HEK293 (cell line): ENCODE measurements at regions not wholly inside any gene's neighbourhood (a gene's known extent, or its start where the extent isn't known, plus 50 kb on each side); places are given as distances from the start of the nearest gene placed in this dataset.

ENCODE experiments used
- BCL11A ChIP-seq: fragments of 450-650 bp; formaldehyde crosslinking; IDR thresholded peaks from 2 replicates; pipeline ENCODE4 v1.5.1; 2016; ENCODE audit warnings: low read depth, missing biosample characterization, missing genetic modification characterization
- CTCF ChIP-seq: fragments of 450-650 bp; formaldehyde crosslinking; IDR thresholded peaks from 2 replicates; pipeline ENCODE4 v1.5.1; 2016; ENCODE audit warnings: missing biosample characterization, missing genetic modification characterization
- SP2 ChIP-seq: fragments of 450-650 bp; formaldehyde crosslinking; IDR thresholded peaks from 2 replicates; pipeline ENCODE4 v1.5.1; 2016; ENCODE audit warnings: missing biosample characterization, missing genetic modification characterization
- ZNF449 ChIP-seq: fragments of 450-650 bp; formaldehyde crosslinking; IDR thresholded peaks from 2 replicates; pipeline ENCODE4 v1.5.1; 2017; ENCODE audit warnings: missing biosample characterization, mild to moderate bottlenecking, missing genetic modification characterization, moderate library complexity

DNA sequence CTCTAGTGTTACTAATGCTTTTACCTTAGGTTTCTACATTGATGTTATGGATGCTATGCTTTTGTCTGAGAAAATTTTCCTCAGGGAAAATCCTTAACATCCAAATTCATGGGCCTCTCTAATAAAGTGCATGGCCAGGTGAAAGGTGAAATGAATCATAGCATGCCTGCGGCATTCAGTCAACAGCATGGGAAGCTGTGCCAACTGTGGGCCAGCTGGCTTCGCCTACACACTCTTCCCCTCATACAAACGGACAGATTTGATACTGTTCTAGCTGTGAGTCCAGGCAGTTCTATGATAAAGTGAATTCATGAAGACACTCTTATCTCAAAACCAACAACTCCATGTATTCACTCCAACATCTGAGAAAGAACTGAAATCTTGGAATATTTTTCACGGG lies 374.1 kb downstream of the PLK2 start:
- TF ChIP-seq ZNF449 (tag by site-specific recombination) (no peak), CTCF (tag by site-specific recombination) (no peak), BCL11A (tag by site-specific recombination) (no peak), SP2 (tag by site-specific recombination) (no peak)
